Colonic mucosa (tissue), 4 donors: ENCODE measurements at regions not wholly inside any gene's neighbourhood (a gene's known extent, or its start where the extent isn't known, plus 50 kb on each side); places are given as distances from the start of the nearest gene placed in this dataset.

Source experiments
- DNase-seq: peaks from one replicate; pipeline ENCODE4 v3.0.0-alpha.2; 2020
- H3K27ac ChIP-seq: fragments of 200-600 bp; one replicate; pipeline ENCODE4 v1.8.0; 2021
- H3K27me3 ChIP-seq: fragments of 200-600 bp; one replicate; pipeline ENCODE4 v1.8.0; 2021
- H3K36me3 ChIP-seq: fragments of 200-600 bp; one replicate; pipeline ENCODE4 v1.8.0; 2021
- H3K4me1 ChIP-seq: fragments of 200-600 bp; one replicate; pipeline ENCODE4 v1.8.0; 2021; ENCODE audit warnings: mild to moderate bottlenecking
- H3K4me3 ChIP-seq: fragments of 200-600 bp; one replicate; pipeline ENCODE4 v1.8.0; 2021
- H3K9ac ChIP-seq, 2 donors: one replicate each; pipeline ENCODE4 v1.7.0; 2013; ENCODE audit warnings: control low read depth in 2 of 2, low read depth in 2 of 2, low read length in 2 of 2
- H3K9me3 ChIP-seq: fragments of 200-600 bp; one replicate; pipeline ENCODE4 v1.8.0; 2021
- CTCF ChIP-seq: fragments of 200-600 bp; IDR thresholded peaks from one replicate; pipeline ENCODE4 v1.8.0; 2022; ENCODE audit warnings: antibody characterized with exemption, mild to moderate bottlenecking
- intact Hi-C: fragments of 100-400 bp; cut with DNase I; formaldehyde crosslinking; loops from one replicate; pipeline ENCODE4 v1.14.1; 2022
- donor health status: healthy.
- donor health status: DM: no; HTN: no; CAD: no.
- donor health status: DM: no; HTN: no; CAD: no.

- no peak for TF ChIP-seq CTCF
- H3K27ac ChIP-seq = no peak overlapping the region
- H3K9me3 ChIP-seq = no peaks in the 10 kb centered on the region
- no peaks in the 10 kb centered on the region for H3K27me3 ChIP-seq
- H3K36me3 ChIP-seq = no peaks in the 10 kb centered on the region
- no peak for DNase-seq
- intact Hi-C loops = no loop called here
- no peaks in the 10 kb centered on the region for H3K4me1 ChIP-seq
- no peak overlapping the region for H3K4me3 ChIP-seq
- H3K9ac ChIP-seq = no peak overlapping the region
These were observed 504.0 kb upstream of the CDH4 start for GRCh38 chr20:60748086-60748485.

GRCh38 chr20:60749804-60750602, 502.1 kb upstream of the CDH4 start:
- Histone ChIP-seq H3K27ac (no peak overlapping the region), H3K4me3 (no peak overlapping the region), H3K9ac (no peak overlapping the region), H3K27me3 (no peaks in the 10 kb centered on the region), H3K4me1 (no peaks in the 10 kb centered on the region), H3K36me3 (no peaks in the 10 kb centered on the region), H3K9me3 (no peaks in the 10 kb centered on the region)
- no peak for DNase-seq
- TF ChIP-seq CTCF = no peak
- intact Hi-C loops = no loop called here

GRCh38 chr20:60750909-60751308, 501.2 kb upstream of the CDH4 start:
- no peak for DNase-seq
- intact Hi-C loops = no loop called here
- no peak overlapping the region for H3K4me3 ChIP-seq
- TF ChIP-seq CTCF = no peak
- H3K27ac ChIP-seq = no peak overlapping the region
- no peaks in the 10 kb centered on the region for H3K36me3 ChIP-seq
- H3K4me1 ChIP-seq = no peaks in the 10 kb centered on the region
- no peaks in the 10 kb centered on the region for H3K27me3 ChIP-seq
- H3K9me3 ChIP-seq = no peaks in the 10 kb centered on the region
- H3K9ac ChIP-seq = no peak overlapping the region

GRCh38 chr20:60751826-60752225, 500.2 kb upstream of the CDH4 start:
- no peak for DNase-seq
- Histone ChIP-seq H3K27me3 (no peaks in the 10 kb centered on the region), H3K4me3 (no peak overlapping the region), H3K36me3 (no peaks in the 10 kb centered on the region), H3K4me1 (no peaks in the 10 kb centered on the region), H3K9me3 (no peaks in the 10 kb centered on the region), H3K9ac (no peak overlapping the region), H3K27ac (no peak overlapping the region)
- intact Hi-C loops = no loop called here
- no peak for TF ChIP-seq CTCF

- no peak for DNase-seq
- Histone ChIP-seq H3K4me3 (no peak overlapping the region), H3K4me1 (no peaks in the 10 kb centered on the region), H3K27me3 (no peaks in the 10 kb centered on the region), H3K9me3 (no peaks in the 10 kb centered on the region), H3K36me3 (no peaks in the 10 kb centered on the region), H3K27ac (no peak overlapping the region), H3K9ac (no peak overlapping the region)
- TF ChIP-seq CTCF = no peak
- intact Hi-C loops = no loop called here
These were observed 499.2 kb upstream of the CDH4 start for GRCh38 chr20:60752741-60753420.
